Keratinocyte (primary cell): ENCODE measurements at regions not wholly inside any gene's neighbourhood (a gene's known extent, or its start where the extent isn't known, plus 50 kb on each side); places are given as distances from the start of the nearest gene placed in this dataset.
A peak's percentile ranks its signal among the peaks of the same experiment; 100 is the strongest.

Source experiments
- DNase-seq: peaks from one replicate; pipeline ENCODE4 v3.0.0-alpha.2; 2011; ENCODE audit warnings: low read depth, missing footprints, low spot score
- FAIRE-seq: peaks from 2 replicates; lab custom pipeline; 2011; peaks lifted over from hg19 to GRCh38; lab: Jason Lieb, UNC
- H2AFZ ChIP-seq: 2 replicates; pipeline ENCODE4 v1.6.0; 2012; ENCODE audit warnings: low read length, control low read depth, inconsistent platforms; ENCODE audit not compliant: control insufficient read depth
- H3K27ac ChIP-seq: 2 replicates; pipeline ENCODE4 v1.5.1; 2011; ENCODE audit warnings: low read length; ENCODE audit not compliant: control insufficient read depth, insufficient read depth
- H3K27me3 ChIP-seq: 3 replicates; pipeline ENCODE4 v1.6.0; 2011; ENCODE audit warnings: low read length; ENCODE audit not compliant: control insufficient read depth, insufficient read depth; ENCODE audit errors: extremely low read depth
- H3K36me3 ChIP-seq, 2 experiments: 2 replicates in 1 of 2; 3 replicates in 1 of 2; pipeline ENCODE4 v1.5.1; 2011; ENCODE audit warnings: low read length in 2 of 2, mild to moderate bottlenecking in 1 of 2; ENCODE audit not compliant: control insufficient read depth in 2 of 2, insufficient read depth in 2 of 2; ENCODE audit errors: extremely low read depth in 1 of 2
- H3K4me1 ChIP-seq: 3 replicates; pipeline ENCODE4 v1.5.1; 2011; ENCODE audit warnings: low read length; ENCODE audit not compliant: control insufficient read depth, insufficient read depth; ENCODE audit errors: extremely low read depth
- H3K4me2 ChIP-seq: 3 replicates; pipeline ENCODE4 v1.6.0; 2011; ENCODE audit warnings: low read depth, low read length; ENCODE audit not compliant: control insufficient read depth, insufficient read depth; ENCODE audit errors: extremely low read depth
- H3K4me3 ChIP-seq, 3 experiments: fragments of 200-600 bp in 1 of 3; sonication (generic) in 1 of 3; 2 replicates in 2 of 3; 3 replicates in 1 of 3; pipeline ENCODE4 v1.5.1; 2011 to 2016; ENCODE audit warnings: low read length in 3 of 3, mild to moderate bottlenecking in 3 of 3, control low read depth in 2 of 3, inconsistent platforms in 1 of 3, low read depth in 1 of 3, mixed read lengths in 1 of 3, mixed run types in 1 of 3, moderate library complexity in 1 of 3; ENCODE audit not compliant: control insufficient read depth in 2 of 3, insufficient read depth in 2 of 3; ENCODE audit errors: extremely low read depth in 1 of 3
- H3K79me2 ChIP-seq: 2 replicates; pipeline ENCODE4 v1.6.0; 2012; ENCODE audit warnings: low read length; ENCODE audit not compliant: control insufficient read depth, insufficient read depth
- H3K9ac ChIP-seq: 3 replicates; pipeline ENCODE4 v1.6.0; 2011; ENCODE audit warnings: low read length; ENCODE audit not compliant: control insufficient read depth, insufficient read depth; ENCODE audit errors: extremely low read depth
- H3K9me1 ChIP-seq: 3 replicates; pipeline ENCODE4 v1.6.0; 2011; ENCODE audit warnings: low read length; ENCODE audit not compliant: control insufficient read depth, insufficient read depth; ENCODE audit errors: extremely low read depth
- H3K9me3 ChIP-seq: 2 replicates; pipeline ENCODE4 v1.5.1; 2012; ENCODE audit warnings: low read depth, low read length; ENCODE audit not compliant: control insufficient read depth
- H4K20me1 ChIP-seq: 3 replicates; pipeline ENCODE4 v1.6.0; 2011; ENCODE audit warnings: low read length; ENCODE audit not compliant: control insufficient read depth, insufficient read depth; ENCODE audit errors: extremely low read depth
- CTCF ChIP-seq, 3 experiments: IDR thresholded peaks in 1 of 3; conservative IDR thresholded peaks in 1 of 3; optimal IDR thresholded peaks in 1 of 3; 2 replicates in 2 of 3; 3 replicates in 1 of 3; pipeline versions ENCODE3 to v1.5.1; 2011; ENCODE audit warnings: low read length in 3 of 3, mild to moderate bottlenecking in 3 of 3, moderate library complexity in 2 of 3, control low read depth in 1 of 3, inconsistent platforms in 1 of 3; ENCODE audit not compliant: insufficient read depth in 2 of 3; ENCODE audit errors: extremely low read depth in 1 of 3
- EZH2 ChIP-seq: IDR thresholded peaks from one replicate; pipeline ENCODE4 v1.6.1; 2012; ENCODE audit warnings: inconsistent platforms, mild to moderate bottlenecking, low read length, moderate library complexity
- dilution Hi-C: fragments of 300-500 bp; cut with MboI; formaldehyde crosslinking; loops from one replicate; pipeline ENCODE4 v1.7.0; 2020; ENCODE audit warnings: low sequenced_read_pairs; ENCODE audit not compliant: extremely low pct_ligation_motif_present

- TF ChIP-seq CTCF (optimal IDR thresholded peaks at IDR 0.05 in 1 of 3, IDR thresholded peaks at IDR 0.05 in 1 of 3, conservative IDR thresholded peaks at IDR 0.05 in 1 of 3; ENCODE audit: extremely low read depth in 1 of 3, insufficient read depth in 2 of 3, low read length in 3 of 3) (no peak), EZH2 (no peak)
- DNase-seq, result no peak
- H3K4me1 ChIP-seq, result peaks cover 9% of the 10 kb centered on the region
- H3K4me2 ChIP-seq, result no peak overlapping the region
- H2AFZ ChIP-seq, result no peak overlapping the region
- FAIRE-seq, result no peak
- H3K27ac ChIP-seq, result no peak overlapping the region
- H3K9me1 ChIP-seq, result no peaks in the 10 kb centered on the region
- dilution Hi-C loops, result no loop called here
- H3K36me3 ChIP-seq, result no peaks in the 10 kb centered on the region
- H3K27me3 ChIP-seq, result no peaks in the 10 kb centered on the region
- H3K79me2 ChIP-seq, result no peaks in the 10 kb centered on the region
- no peaks in the 10 kb centered on the region for H4K20me1 ChIP-seq
- H3K9ac ChIP-seq, result no peak overlapping the region
- no peak overlapping the region for H3K4me3 ChIP-seq
- H3K9me3 ChIP-seq, result no peaks in the 10 kb centered on the region
Observed at GRCh38 chr6:112800916-112801315, 453.8 kb downstream of the RFPL4B start.

- FAIRE-seq (no peak), DNase-seq (no peak)
- H4K20me1 ChIP-seq, result no peaks in the 10 kb centered on the region
- peaks cover 9% of the 10 kb centered on the region for H3K4me1 ChIP-seq
- H3K4me3 ChIP-seq, result no peak overlapping the region
- no peaks in the 10 kb centered on the region for H3K9me3 ChIP-seq
- no peaks in the 10 kb centered on the region for H3K9me1 ChIP-seq
- no peak overlapping the region for H3K27ac ChIP-seq
- no peaks in the 10 kb centered on the region for H3K27me3 ChIP-seq
- dilution Hi-C loops, result no loop called here
- no peaks in the 10 kb centered on the region for H3K36me3 ChIP-seq
- no peaks in the 10 kb centered on the region for H3K79me2 ChIP-seq
- H3K4me2 ChIP-seq, result no peak overlapping the region
- TF ChIP-seq EZH2 (no peak), CTCF (optimal IDR thresholded peaks at IDR 0.05 in 1 of 3, IDR thresholded peaks at IDR 0.05 in 1 of 3, conservative IDR thresholded peaks at IDR 0.05 in 1 of 3; ENCODE audit: extremely low read depth in 1 of 3, insufficient read depth in 2 of 3, low read length in 3 of 3) (no peak)
- peak overlapping the region; percentile 93 for H2AFZ ChIP-seq
- H3K9ac ChIP-seq, result no peak overlapping the region
Observed at GRCh38 chr6:112801468-112802080, 454.4 kb downstream of the RFPL4B start.
